ENCODE measurements at regions not wholly inside any gene's neighbourhood (a gene's known extent, or its start where the extent isn't known, plus 50 kb on each side); places are given as distances from the start of the nearest gene placed in this dataset.

- intact Hi-C loops (cut with DNase I): no loop called here
- H3K36me3 ChIP-seq: no peaks in the 10 kb centered on the region
- FAIRE-seq (no peak), ATAC-seq (no peak), DNase-seq (no peak)
- H3K4me1 ChIP-seq: no peaks in the 10 kb centered on the region
- H3K9me3 ChIP-seq: no peaks in the 10 kb centered on the region
- H3K27me3 ChIP-seq: no peaks in the 10 kb centered on the region
- no peak overlapping the region for H3K4me3 ChIP-seq
- TF ChIP-seq, protein P1, sequence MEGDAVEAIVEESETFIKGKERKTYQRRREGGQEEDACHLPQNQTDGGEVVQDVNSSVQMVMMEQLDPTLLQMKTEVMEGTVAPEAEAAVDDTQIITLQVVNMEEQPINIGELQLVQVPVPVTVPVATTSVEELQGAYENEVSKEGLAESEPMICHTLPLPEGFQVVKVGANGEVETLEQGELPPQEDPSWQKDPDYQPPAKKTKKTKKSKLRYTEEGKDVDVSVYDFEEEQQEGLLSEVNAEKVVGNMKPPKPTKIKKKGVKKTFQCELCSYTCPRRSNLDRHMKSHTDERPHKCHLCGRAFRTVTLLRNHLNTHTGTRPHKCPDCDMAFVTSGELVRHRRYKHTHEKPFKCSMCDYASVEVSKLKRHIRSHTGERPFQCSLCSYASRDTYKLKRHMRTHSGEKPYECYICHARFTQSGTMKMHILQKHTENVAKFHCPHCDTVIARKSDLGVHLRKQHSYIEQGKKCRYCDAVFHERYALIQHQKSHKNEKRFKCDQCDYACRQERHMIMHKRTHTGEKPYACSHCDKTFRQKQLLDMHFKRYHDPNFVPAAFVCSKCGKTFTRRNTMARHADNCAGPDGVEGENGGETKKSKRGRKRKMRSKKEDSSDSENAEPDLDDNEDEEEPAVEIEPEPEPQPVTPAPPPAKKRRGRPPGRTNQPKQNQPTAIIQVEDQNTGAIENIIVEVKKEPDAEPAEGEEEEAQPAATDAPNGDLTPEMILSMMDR (IDR thresholded peaks at IDR 0.05): no peak
- H3K27ac ChIP-seq: no peak overlapping the region
- WGBS, 2 donors: 43 to 56% methylated on average over 2 of the region's 2 CpGs
Measured at GRCh38 chr12:25659621-25660020, 106.5 kb upstream of the LMNTD1 start.

GRCh38 chr12:25670076-25671055 lies 117.3 kb upstream of the LMNTD1 start:
- no peak overlapping the region for H3K27ac ChIP-seq
- intact Hi-C loops (cut with DNase I): no loop called here
- FAIRE-seq (no peak), DNase-seq (no peak), ATAC-seq (no peak)
- H3K9me3 ChIP-seq: no peaks in the 10 kb centered on the region
- TF ChIP-seq, protein P1 (IDR thresholded peaks at IDR 0.05): no peak
- no peak overlapping the region for H3K4me3 ChIP-seq
- 75 to 83% methylated on average over 5 of the region's 5 CpGs for WGBS, 2 donors
- no peaks in the 10 kb centered on the region for H3K27me3 ChIP-seq
- no peaks in the 10 kb centered on the region for H3K36me3 ChIP-seq
- H3K4me1 ChIP-seq: no peaks in the 10 kb centered on the region

GRCh38 chr12:25675808-25676207 lies 122.7 kb upstream of the LMNTD1 start:
- intact Hi-C loops (cut with DNase I): no loop called here
- Histone ChIP-seq H3K4me1 (no peaks in the 10 kb centered on the region), H3K27ac (no peak overlapping the region), H3K27me3 (no peaks in the 10 kb centered on the region), H3K9me3 (no peaks in the 10 kb centered on the region), H3K4me3 (no peak overlapping the region), H3K36me3 (no peaks in the 10 kb centered on the region)
- DNase-seq: no peak
- TF ChIP-seq, protein P1 (IDR thresholded peaks at IDR 0.05): no peak
- no peak for ATAC-seq
- WGBS, 2 donors: 68 to 74% methylated on average over 2 of the region's 2 CpGs
- no peak for FAIRE-seq

GRCh38 chr12:25677232-25677937 lies 124.3 kb upstream of the LMNTD1 start:
- Histone ChIP-seq H3K27me3 (no peaks in the 10 kb centered on the region), H3K4me3 (no peak overlapping the region), H3K9me3 (no peaks in the 10 kb centered on the region), H3K36me3 (no peaks in the 10 kb centered on the region), H3K27ac (no peak overlapping the region), H3K4me1 (no peaks in the 10 kb centered on the region)
- ATAC-seq: peak in 1 of 4 donors; percentile 49
- FAIRE-seq: no peak
- TF ChIP-seq, protein P1 (IDR thresholded peaks at IDR 0.05): no peak
- intact Hi-C loops (cut with DNase I): no loop called here
- DNase-seq: no peak
- 39 to 47% methylated on average over 4 of the region's 4 CpGs for WGBS, 2 donors

Measured in pancreas (tissue), 10 donors.